PC-9 (cell line): ENCODE measurements at regions not wholly inside any gene's neighbourhood (a gene's known extent, or its start where the extent isn't known, plus 50 kb on each side); places are given as distances from the start of the nearest gene placed in this dataset.

Experiments
- BruUV-seq: library from RNA; stranded (reverse); fragments of 400-500 nt; replicated peaks from 2 replicates; lab custom pipeline; 2021; lab: Mats Ljungman, UMichigan
- CTCF ChIA-PET: fragments of 300-600 bp; sonication (Branson Sonifier 250); formaldehyde crosslinking; loops from one replicate; lab custom pipeline; 2022; ENCODE audit warnings: antibody characterized with exemption; lab: Charles Lee
- POLR2A ChIA-PET: fragments of 300-600 bp; sonication (Branson Sonifier 250); formaldehyde crosslinking; loops from one replicate; lab custom pipeline; 2022; ENCODE audit warnings: antibody characterized with exemption; ENCODE audit not compliant: unreplicated experiment; lab: Charles Lee
- DNase-seq, 2 experiments: peaks; one replicate each; pipeline versions ENCODE4 v3.0.0 to v3.0.0-alpha.2; 2015 to 2022; ENCODE audit warnings: mixed read lengths in 1 of 2
- H2AFZ ChIP-seq: fragments of 200-600 bp; sonication (generic); 2 replicates; pipeline ENCODE4 v1.8.1; 2017; ENCODE audit warnings: antibody characterized with exemption
- H3F3A ChIP-seq: fragments of 200-600 bp; sonication (generic); 2 replicates; pipeline ENCODE4 v1.8.1; 2017; ENCODE audit warnings: antibody characterized with exemption, mild to moderate bottlenecking, low read depth; ENCODE audit not compliant: insufficient read depth
- H3K27ac ChIP-seq: fragments of 200-600 bp; sonication (generic); 2 replicates; pipeline ENCODE4 v1.6.1; 2016; ENCODE audit warnings: mixed run types
- H3K27me3 ChIP-seq: fragments of 200-600 bp; sonication (generic); 2 replicates; pipeline ENCODE4 v1.6.1; 2016; ENCODE audit warnings: low read depth, mixed run types; ENCODE audit not compliant: insufficient read depth
- H3K36me3 ChIP-seq: fragments of 200-600 bp; sonication (generic); 2 replicates; pipeline ENCODE4 v1.6.1; 2016; ENCODE audit warnings: low read depth, mixed run types
- H3K4me1 ChIP-seq: fragments of 200-600 bp; sonication (generic); replicated peaks from 2 replicates; pipeline ENCODE4 v1.6.1; 2016; ENCODE audit warnings: mixed run types; ENCODE audit not compliant: insufficient read depth
- H3K4me2 ChIP-seq: fragments of 200-600 bp; sonication (generic); 2 replicates; pipeline ENCODE4 v1.6.1; 2017; ENCODE audit warnings: mixed run types
- H3K4me3 ChIP-seq: fragments of 200-600 bp; sonication (generic); 2 replicates; pipeline ENCODE4 v1.6.1; 2016; ENCODE audit warnings: mixed run types
- H3K79me2 ChIP-seq: fragments of 200-600 bp; sonication (generic); 2 replicates; pipeline ENCODE4 v1.6.1; 2017; ENCODE audit warnings: low read depth, mixed run types
- H3K9me2 ChIP-seq: fragments of 200-600 bp; sonication (generic); 2 replicates; pipeline ENCODE4 v1.8.1; 2017; ENCODE audit warnings: mild to moderate bottlenecking; ENCODE audit not compliant: insufficient read depth
- H3K9me3 ChIP-seq: fragments of 200-600 bp; sonication (generic); 2 replicates; pipeline ENCODE4 v1.8.1; 2016; ENCODE audit warnings: low read depth; ENCODE audit not compliant: insufficient read depth
- H4K20me1 ChIP-seq: fragments of 200-600 bp; sonication (generic); 2 replicates; pipeline ENCODE4 v1.8.1; 2017; ENCODE audit not compliant: insufficient read depth
- CTCF ChIP-seq: fragments of 200-600 bp; sonication (generic); conservative IDR thresholded peaks from 2 replicates; pipeline ENCODE4 v1.6.1; 2017; ENCODE audit warnings: mixed run types, antibody characterized with exemption, mild to moderate bottlenecking, moderate library complexity
- EZH2 ChIP-seq: fragments of 200-600 bp; sonication (generic); IDR thresholded peaks from 2 replicates; pipeline ENCODE4 v1.8.0; 2017; ENCODE audit warnings: antibody characterized with exemption, low read depth
- intact Hi-C: fragments of 100-400 bp; cut with micrococcal nuclease; formaldehyde crosslinking; loops from one replicate; pipeline ENCODE4 v1.10.0; 2022; ENCODE audit not compliant: unreplicated experiment

- no peaks in the 10 kb centered on the region for H3K79me2 ChIP-seq
- H3K9me3 ChIP-seq, result no peaks in the 10 kb centered on the region
- no peaks in the 10 kb centered on the region for H3K4me1 ChIP-seq
- no peak overlapping the region for H3K4me2 ChIP-seq
- H2AFZ ChIP-seq, result no peak overlapping the region
- H3F3A ChIP-seq, result no peaks in the 10 kb centered on the region
- no peak for DNase-seq
- no TSS peak for BruUV-seq
- intact Hi-C loops, result no loop called here
- H3K36me3 ChIP-seq, result no peaks in the 10 kb centered on the region
- POLR2A ChIA-PET, result no interaction called here
- CTCF ChIA-PET, result no interaction called here
- TF ChIP-seq CTCF, result no peak
- TF ChIP-seq EZH2, result no peak
- H3K4me3 ChIP-seq, result no peak overlapping the region
- H4K20me1 ChIP-seq, result no peaks in the 10 kb centered on the region
- H3K27me3 ChIP-seq, result peaks cover 5% of the 10 kb centered on the region; the same call in 1 of the 2 replicates
- H3K9me2 ChIP-seq, result no peaks in the 10 kb centered on the region
- H3K27ac ChIP-seq, result no peak overlapping the region
These were observed 442.5 kb downstream of the LRATD1 start for GRCh38 chr2:15074751-15075700.

DNA sequence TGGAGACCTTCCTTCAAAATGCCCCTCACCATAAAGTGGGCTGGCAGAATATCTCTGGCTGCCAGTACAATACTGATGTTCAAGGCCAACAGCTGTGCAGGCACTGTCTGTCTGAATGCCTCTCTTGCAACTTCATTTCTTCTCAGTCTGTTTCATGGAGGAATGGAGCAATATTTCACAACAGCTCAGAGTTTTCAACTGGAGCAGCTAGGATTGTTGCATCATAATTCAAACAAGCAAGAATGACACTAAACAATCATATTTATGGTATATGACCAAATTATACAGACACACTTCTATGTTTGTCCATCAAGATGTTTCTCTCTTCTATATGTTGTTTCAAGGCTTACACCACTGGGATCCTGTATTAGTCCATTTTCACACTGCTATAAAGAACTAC is 444.2 kb downstream of the LRATD1 start:
- Histone ChIP-seq H4K20me1 (no peaks in the 10 kb centered on the region), H3K9me2 (no peaks in the 10 kb centered on the region), H3K27me3 (peaks cover 19% of the 10 kb centered on the region), H3K4me1 (no peaks in the 10 kb centered on the region), H3K9me3 (no peaks in the 10 kb centered on the region), H3K79me2 (no peaks in the 10 kb centered on the region), H3K27ac (no peak overlapping the region), H3F3A (no peaks in the 10 kb centered on the region), H3K36me3 (no peaks in the 10 kb centered on the region), H3K4me3 (no peak overlapping the region), H2AFZ (no peak overlapping the region), H3K4me2 (no peak overlapping the region)
- no TSS peak for BruUV-seq
- intact Hi-C loops, result no loop called here
- TF ChIP-seq EZH2 (no peak), CTCF (no peak)
- POLR2A ChIA-PET, result no interaction called here
- no peak for DNase-seq
- CTCF ChIA-PET, result no interaction called here

GRCh38 chr2:15081356-15081755 is 448.8 kb downstream of the LRATD1 start:
- Histone ChIP-seq H3K9me2 (no peaks in the 10 kb centered on the region), H3K4me2 (no peak overlapping the region), H3K4me3 (no peak overlapping the region), H3K27me3 (peaks cover 19% of the 10 kb centered on the region), H3F3A (no peaks in the 10 kb centered on the region), H3K9me3 (no peaks in the 10 kb centered on the region), H2AFZ (no peak overlapping the region), H3K27ac (no peak overlapping the region), H3K79me2 (no peaks in the 10 kb centered on the region), H3K4me1 (no peaks in the 10 kb centered on the region), H4K20me1 (no peaks in the 10 kb centered on the region), H3K36me3 (no peaks in the 10 kb centered on the region)
- POLR2A ChIA-PET, result no interaction called here
- intact Hi-C loops, result no loop called here
- no TSS peak for BruUV-seq
- CTCF ChIA-PET, result no interaction called here
- DNase-seq, result no peak
- TF ChIP-seq EZH2 (no peak), CTCF (no peak)
